HAP-1 (cell line): ENCODE measurements at regions not wholly inside any gene's neighbourhood (a gene's known extent, or its start where the extent isn't known, plus 50 kb on each side); places are given as distances from the start of the nearest gene placed in this dataset.

Experiments
- DNase-seq, 2 experiments: peaks; one replicate each; pipeline ENCODE4 v3.0.0-alpha.2; 2016 to 2020; ENCODE audit warnings: low spot score in 2 of 2
- H3K27me3 ChIP-seq: fragments of 250-450 bp; sonication (Bioruptor Pico); 2 replicates; pipeline ENCODE4 v1.5.1; 2020; ENCODE audit warnings: low read depth, mild to moderate bottlenecking, moderate library complexity
- H3K36me3 ChIP-seq: fragments of 250-450 bp; sonication (Bioruptor Pico); replicated peaks from 2 replicates; pipeline ENCODE4 v1.5.1; 2020; ENCODE audit warnings: mild to moderate bottlenecking
- H3K4me1 ChIP-seq: fragments of 250-450 bp; sonication (Bioruptor Pico); 2 replicates; pipeline ENCODE4 v1.5.1; 2020; ENCODE audit warnings: mild to moderate bottlenecking
- H3K4me3 ChIP-seq: fragments of 250-450 bp; sonication (Bioruptor Pico); 2 replicates; pipeline ENCODE4 v1.5.1; 2020; ENCODE audit warnings: mild to moderate bottlenecking, moderate library complexity
- H3K9me3 ChIP-seq: fragments of 250-450 bp; sonication (Bioruptor Pico); 2 replicates; pipeline ENCODE4 v1.5.1; 2020; ENCODE audit warnings: mild to moderate bottlenecking, moderate library complexity
- in situ Hi-C: fragments of 300-500 bp; cut with MboI; formaldehyde crosslinking; loops from 3 replicates; pipeline ENCODE4 v1.14.3; 2020; ENCODE audit warnings: low sequenced_read_pairs, inconsistent platforms, mixed read lengths

DNA sequence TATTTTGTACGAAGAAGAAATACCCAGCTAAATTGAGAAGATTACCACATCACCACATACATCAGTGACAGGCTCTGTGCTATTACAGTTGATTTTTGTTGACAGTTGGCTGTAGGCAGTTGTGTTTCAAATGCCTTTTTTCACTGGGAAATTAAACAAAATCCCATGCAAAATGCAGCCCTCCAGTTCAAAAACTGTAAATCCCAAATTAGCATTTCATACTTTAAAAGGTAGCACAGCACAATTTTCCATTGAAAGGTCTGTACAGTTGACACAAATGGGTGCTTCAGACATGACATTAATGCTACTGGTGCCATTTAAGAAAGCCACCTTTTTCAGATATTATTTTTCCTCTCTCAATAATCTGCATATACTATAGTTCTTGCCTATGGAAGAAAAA, 807.2 kb downstream of the BCL11A start:
- Histone ChIP-seq H3K36me3 (no peaks in the 10 kb centered on the region), H3K4me3 (no peak overlapping the region), H3K9me3 (no peaks in the 10 kb centered on the region), H3K27me3 (0 out of 2 replicates have a peak, but pooled peaks cover 2% of the 10 kb centered on the region), H3K4me1 (no peaks in the 10 kb centered on the region)
- in situ Hi-C loops, result no loop called here
- DNase-seq, result no peak

DNA sequence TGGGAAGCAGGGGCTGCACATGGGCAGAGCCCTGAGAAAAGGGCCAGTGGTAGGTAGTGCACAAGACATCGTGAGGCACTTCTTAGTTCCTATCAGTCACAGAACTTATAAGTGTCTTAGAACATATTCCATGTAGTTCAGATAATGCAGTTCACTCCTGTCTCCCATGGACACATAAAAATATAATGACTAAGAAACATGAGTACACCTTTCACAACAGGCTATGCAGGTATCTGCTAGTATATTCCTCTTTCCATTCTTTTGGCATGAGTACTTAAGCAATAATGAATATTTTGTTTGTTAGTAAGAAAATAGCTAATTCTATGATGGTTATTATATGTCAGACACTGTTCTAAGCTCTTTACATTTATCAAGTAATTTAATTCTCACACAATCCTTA, 808.4 kb downstream of the BCL11A start:
- Histone ChIP-seq H3K4me3 (no peak overlapping the region), H3K4me1 (no peaks in the 10 kb centered on the region), H3K36me3 (no peaks in the 10 kb centered on the region), H3K27me3 (0 out of 2 replicates have a peak, but pooled peaks cover 2% of the 10 kb centered on the region), H3K9me3 (no peaks in the 10 kb centered on the region)
- in situ Hi-C loops, result no loop called here
- DNase-seq, result no peak

DNA sequence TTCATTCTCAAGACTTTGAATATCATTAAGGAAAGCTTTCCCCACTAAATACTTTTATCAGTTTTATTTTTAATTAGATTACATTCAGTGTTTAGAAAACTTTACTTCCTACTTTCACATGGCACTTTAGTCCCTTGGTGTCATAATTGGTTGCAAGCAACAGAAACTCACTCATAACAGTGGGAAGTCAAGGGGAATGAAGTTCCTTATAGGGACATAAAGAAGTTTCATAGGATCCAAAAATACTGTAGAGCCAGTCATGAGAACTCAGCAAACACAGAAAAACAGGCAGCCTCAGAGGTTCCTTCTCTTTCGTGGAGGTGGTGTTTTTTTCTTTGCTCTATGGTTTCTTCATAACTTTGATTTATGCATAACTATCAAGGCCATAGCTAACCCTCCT, 809.0 kb downstream of the BCL11A start:
- Histone ChIP-seq H3K36me3 (no peaks in the 10 kb centered on the region), H3K27me3 (0 out of 2 replicates have a peak, but pooled peaks cover 2% of the 10 kb centered on the region), H3K4me1 (no peaks in the 10 kb centered on the region), H3K4me3 (no peak overlapping the region), H3K9me3 (no peaks in the 10 kb centered on the region)
- no peak for DNase-seq
- in situ Hi-C loops, result no loop called here

- no peaks in the 10 kb centered on the region for H3K36me3 ChIP-seq
- no peaks in the 10 kb centered on the region for H3K4me1 ChIP-seq
- no peaks in the 10 kb centered on the region for H3K9me3 ChIP-seq
- DNase-seq, result no peak
- no peaks in the 10 kb centered on the region for H3K27me3 ChIP-seq
- no peak overlapping the region for H3K4me3 ChIP-seq
- in situ Hi-C loops, result no loop called here
Observed at GRCh38 chr2:59741840-59742239, 811.6 kb downstream of the BCL11A start.

DNA sequence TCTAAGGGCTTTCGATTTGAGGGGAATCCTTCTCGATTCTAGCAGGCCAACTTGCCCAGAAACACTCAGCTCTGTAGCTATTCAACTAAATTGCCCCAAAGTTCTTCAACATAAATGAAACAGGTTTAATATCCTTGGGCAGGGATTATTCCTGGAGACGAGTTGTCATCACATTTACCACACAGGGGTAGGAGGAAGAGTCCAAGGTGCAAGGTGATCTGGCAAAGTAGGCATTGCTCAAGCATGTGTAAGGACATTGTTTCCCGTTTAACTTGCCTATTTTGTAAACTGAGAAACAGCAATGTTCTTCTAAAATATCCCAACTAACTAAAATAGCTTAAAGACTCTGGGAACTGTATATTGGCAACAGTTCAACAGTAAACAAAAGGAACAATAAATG, 814.3 kb downstream of the BCL11A start:
- Histone ChIP-seq H3K36me3 (no peaks in the 10 kb centered on the region), H3K9me3 (no peaks in the 10 kb centered on the region), H3K4me3 (no peak overlapping the region), H3K4me1 (no peaks in the 10 kb centered on the region), H3K27me3 (no peaks in the 10 kb centered on the region)
- in situ Hi-C loops, result no loop called here
- DNase-seq, result no peak

DNA sequence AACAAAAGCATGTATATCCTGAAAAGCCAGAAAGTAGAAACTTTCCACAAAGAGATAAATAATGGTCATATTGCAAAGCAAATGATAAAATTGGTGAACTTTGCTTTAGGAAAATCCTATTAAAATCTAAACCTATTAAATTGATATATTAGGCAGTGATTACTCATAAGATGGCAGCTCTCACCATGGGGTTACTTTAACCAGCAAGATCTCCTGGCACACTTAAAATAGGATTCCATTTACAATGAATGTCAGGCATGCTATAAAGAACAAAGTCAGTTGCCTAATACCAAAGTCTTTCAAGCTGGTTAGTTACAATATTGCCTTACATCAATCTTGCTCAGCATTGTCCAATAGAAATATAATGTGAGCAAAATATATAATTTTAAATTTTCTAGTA, 816.2 kb downstream of the BCL11A start:
- in situ Hi-C loops, result no loop called here
- no peaks in the 10 kb centered on the region for H3K4me1 ChIP-seq
- H3K36me3 ChIP-seq, result no peaks in the 10 kb centered on the region
- H3K9me3 ChIP-seq, result no peaks in the 10 kb centered on the region
- no peak overlapping the region for H3K4me3 ChIP-seq
- no peak for DNase-seq
- no peaks in the 10 kb centered on the region for H3K27me3 ChIP-seq

- no peaks in the 10 kb centered on the region for H3K36me3 ChIP-seq
- DNase-seq, result no peak
- in situ Hi-C loops, result no loop called here
- H3K4me1 ChIP-seq, result no peaks in the 10 kb centered on the region
- H3K27me3 ChIP-seq, result no peaks in the 10 kb centered on the region
- H3K9me3 ChIP-seq, result no peaks in the 10 kb centered on the region
- H3K4me3 ChIP-seq, result no peak overlapping the region
Observed at GRCh38 chr2:59734743-59735142, 818.7 kb downstream of the BCL11A start.

DNA sequence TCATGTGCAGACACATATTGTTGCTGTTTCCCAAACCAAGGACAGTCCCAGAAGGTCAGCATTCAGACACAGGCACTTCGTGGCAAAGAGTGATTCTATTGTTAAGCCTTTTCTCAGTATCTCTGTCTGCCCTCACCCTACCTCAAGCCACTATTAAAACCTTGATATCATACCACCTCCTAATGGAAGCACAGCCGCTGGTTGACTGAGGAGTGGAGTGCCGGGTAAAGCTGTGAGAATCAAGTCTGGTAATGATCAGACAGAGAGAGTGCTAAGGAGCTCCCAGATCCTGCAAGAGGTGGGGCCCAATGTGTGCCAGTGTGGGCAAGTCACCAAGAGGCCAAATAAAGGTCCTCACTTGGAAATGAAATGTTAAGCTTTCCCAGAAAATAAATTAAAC, 819.5 kb downstream of the BCL11A start:
- no peak for DNase-seq
- H3K27me3 ChIP-seq, result no peaks in the 10 kb centered on the region
- no peaks in the 10 kb centered on the region for H3K9me3 ChIP-seq
- no peaks in the 10 kb centered on the region for H3K4me1 ChIP-seq
- in situ Hi-C loops, result no loop called here
- H3K36me3 ChIP-seq, result no peaks in the 10 kb centered on the region
- H3K4me3 ChIP-seq, result no peak overlapping the region

GRCh38 chr2:59733567-59733930, 819.9 kb downstream of the BCL11A start:
- in situ Hi-C loops, result no loop called here
- Histone ChIP-seq H3K4me3 (no peak overlapping the region), H3K9me3 (no peaks in the 10 kb centered on the region), H3K4me1 (no peaks in the 10 kb centered on the region), H3K27me3 (no peaks in the 10 kb centered on the region), H3K36me3 (no peaks in the 10 kb centered on the region)
- no peak for DNase-seq

- in situ Hi-C loops, result no loop called here
- Histone ChIP-seq H3K27me3 (no peaks in the 10 kb centered on the region), H3K36me3 (no peaks in the 10 kb centered on the region), H3K4me3 (no peak overlapping the region), H3K9me3 (no peaks in the 10 kb centered on the region), H3K4me1 (no peaks in the 10 kb centered on the region)
- DNase-seq, result no peak
Observed at GRCh38 chr2:59732871-59733566, 820.4 kb downstream of the BCL11A start.

GRCh38 chr2:59727121-59727590, 826.3 kb downstream of the BCL11A start:
- Histone ChIP-seq H3K9me3 (no peaks in the 10 kb centered on the region), H3K4me1 (no peaks in the 10 kb centered on the region)
- in situ Hi-C loops, result no loop called here

DNA sequence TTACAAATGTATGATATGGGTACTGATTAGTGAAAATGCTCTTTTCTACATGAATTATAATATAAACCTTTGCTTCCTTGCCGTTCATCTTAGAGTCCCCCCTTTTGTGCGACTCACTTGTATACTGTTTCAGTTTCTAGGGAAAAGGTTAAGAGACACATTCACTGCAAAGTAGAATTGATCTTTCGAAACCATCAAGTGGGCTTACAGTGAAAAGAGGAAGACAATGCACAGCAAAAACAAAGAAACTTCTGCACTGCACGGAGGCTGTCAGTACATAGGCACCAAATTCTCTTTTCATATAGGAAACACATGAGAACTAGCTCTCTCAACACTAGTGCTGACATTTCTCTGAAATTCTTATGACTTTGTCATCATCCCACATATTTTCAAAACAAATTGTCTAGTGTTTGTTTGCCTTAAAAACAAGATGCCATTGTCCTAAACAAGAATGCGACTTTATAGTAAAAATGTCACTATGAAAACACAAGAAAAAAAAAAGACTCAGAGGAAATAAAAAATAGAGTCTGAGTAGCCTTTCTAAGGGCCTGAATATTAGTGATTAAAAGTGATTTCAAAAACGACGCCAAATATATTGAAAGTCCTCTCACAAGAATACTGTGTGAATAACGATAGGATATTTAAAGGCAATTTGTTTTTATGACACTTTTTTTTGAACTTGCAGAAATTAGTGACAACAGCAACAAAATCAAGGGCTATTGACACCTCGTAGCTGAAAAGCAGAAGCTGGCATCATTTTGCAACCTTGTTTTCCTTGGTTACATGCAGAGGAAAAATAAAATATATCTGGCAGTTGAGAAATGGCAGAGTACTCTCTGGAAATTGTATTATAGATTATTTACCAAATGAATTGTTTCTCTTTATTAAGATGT, 827.0 kb downstream of the BCL11A start:
- Histone ChIP-seq H3K27me3 (peaks cover 2% of the 10 kb centered on the region; the same call in 1 of the 2 replicates), H3K36me3 (no peaks in the 10 kb centered on the region), H3K9me3 (no peaks in the 10 kb centered on the region), H3K4me3 (no peak overlapping the region), H3K4me1 (no peaks in the 10 kb centered on the region)
- in situ Hi-C loops, result no loop called here
- DNase-seq, result no peak

More at GRCh38 chr2:59727121-59727590, 826.3 kb downstream of the BCL11A start:
- Histone ChIP-seq H3K36me3 (no peaks in the 10 kb centered on the region), H3K4me3 (no peak overlapping the region), H3K27me3 (peaks cover 2% of the 10 kb centered on the region; the same call in 1 of the 2 replicates)
- DNase-seq, result no peak

DNA sequence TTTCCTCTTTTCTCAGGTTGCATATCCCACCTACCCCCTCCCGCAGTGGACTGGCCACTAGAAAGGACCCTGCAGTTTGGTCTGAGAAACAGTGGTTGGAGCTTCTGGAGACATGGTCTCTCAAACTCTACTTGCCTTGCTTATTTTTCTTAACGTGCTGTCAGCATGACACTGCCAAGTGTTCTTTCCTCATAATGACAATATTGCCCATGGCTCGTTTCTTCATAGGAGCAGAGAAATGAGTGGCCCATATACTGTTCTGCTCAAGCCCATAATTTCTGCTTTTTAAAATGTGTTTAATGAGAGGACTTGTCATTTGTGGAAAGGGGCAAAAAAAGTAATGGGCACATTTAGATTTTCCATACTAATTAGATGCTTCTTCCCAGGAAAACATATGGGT, 828.7 kb downstream of the BCL11A start:
- in situ Hi-C loops, result no loop called here
- no peaks in the 10 kb centered on the region for H3K4me1 ChIP-seq
- no peaks in the 10 kb centered on the region for H3K9me3 ChIP-seq
- H3K4me3 ChIP-seq, result no peak overlapping the region
- H3K27me3 ChIP-seq, result peaks cover 2% of the 10 kb centered on the region; the same call in 1 of the 2 replicates
- no peak for DNase-seq
- no peaks in the 10 kb centered on the region for H3K36me3 ChIP-seq

DNA sequence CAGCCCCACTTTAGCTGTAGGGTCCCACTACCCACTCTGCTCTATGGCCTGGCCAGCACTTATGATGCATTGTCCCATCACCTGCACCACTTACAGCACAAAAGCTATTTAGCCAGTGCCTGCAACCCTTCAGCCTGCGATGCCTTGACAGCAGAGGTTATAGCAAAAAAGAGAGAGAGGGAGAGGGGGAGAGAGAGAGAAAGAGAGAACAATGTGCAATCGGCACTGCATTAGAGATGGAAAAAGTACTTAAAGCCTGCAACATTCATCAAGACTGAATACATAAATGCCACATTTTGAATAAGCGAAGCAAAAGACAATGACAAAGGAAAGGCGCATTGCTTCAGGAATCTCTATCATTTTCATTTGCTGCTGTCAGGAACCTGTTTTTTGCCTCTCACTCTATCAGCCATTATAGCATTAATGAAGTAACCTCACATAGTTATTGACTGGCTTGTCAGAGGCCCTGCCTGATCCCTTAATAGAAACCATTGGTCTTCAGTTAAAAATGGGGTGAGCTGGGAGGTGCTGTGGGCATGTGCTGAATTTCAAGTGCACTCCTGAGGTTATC, 833.1 kb downstream of the BCL11A start:
- H3K27me3 ChIP-seq, result peaks cover 2% of the 10 kb centered on the region; the same call in 1 of the 2 replicates
- H3K9me3 ChIP-seq, result no peaks in the 10 kb centered on the region
- in situ Hi-C loops, result no loop called here
- H3K4me1 ChIP-seq, result no peaks in the 10 kb centered on the region
- H3K36me3 ChIP-seq, result no peaks in the 10 kb centered on the region
- no peak for DNase-seq
- H3K4me3 ChIP-seq, result no peak overlapping the region
